HL-60 (cell line): ENCODE measurements at regions not wholly inside any gene's neighbourhood (a gene's known extent, or its start where the extent isn't known, plus 50 kb on each side); places are given as distances from the start of the nearest gene placed in this dataset.
"Not testable (repeated sequence)": the region's sequence is repeated elsewhere in the genome, so short reads cannot be mapped to it uniquely, and the experiment has no call there.

Experiments
- DNase-seq, 2 experiments: peaks; one replicate each; pipeline ENCODE4 v3.0.0-alpha.2; 2010 to 2020; ENCODE audit warnings: low read depth in 1 of 2, low spot score in 1 of 2
- H3K27ac ChIP-seq: fragments of 250-450 bp; sonication (Bioruptor Pico); replicated peaks from 2 replicates; pipeline ENCODE4 v1.5.1; 2020; ENCODE audit warnings: mild to moderate bottlenecking, moderate library complexity
- H3K27me3 ChIP-seq: fragments of 250-450 bp; sonication (Bioruptor Pico); 2 replicates; pipeline ENCODE4 v1.5.1; 2021; ENCODE audit warnings: mild to moderate bottlenecking, moderate library complexity; ENCODE audit not compliant: insufficient read depth, poor library complexity, severe bottlenecking
- H3K4me3 ChIP-seq: replicated peaks from 2 replicates; pipeline ENCODE4 v1.5.1; 2011; ENCODE audit warnings: mild to moderate bottlenecking, control low read depth, low read length; ENCODE audit not compliant: insufficient read depth
- GABPA ChIP-seq: IDR thresholded peaks from 2 replicates; pipeline ENCODE4 v1.6.1; 2012; ENCODE audit warnings: low read depth
- POLR2AphosphoS5 ChIP-seq: IDR thresholded peaks from 2 replicates; pipeline ENCODE4 v1.6.1; 2012; ENCODE audit warnings: low read depth
- SPI1 ChIP-seq: IDR thresholded peaks from 2 replicates; pipeline ENCODE4 v1.6.1; 2012; ENCODE audit warnings: low read depth, mild to moderate bottlenecking, borderline replicate concordance
- TF ChIP-seq, protein P1 (sequence below): IDR thresholded peaks from one replicate; pipeline ENCODE4 v1.5.1; 2011; ENCODE audit warnings: low read length, control low read depth, inconsistent platforms; ENCODE audit not compliant: insufficient read depth
- TF ChIP-seq, protein P2 (sequence below): IDR thresholded peaks from 2 replicates; pipeline ENCODE4 v1.6.1; 2012; ENCODE audit warnings: low read depth; ENCODE audit not compliant: insufficient replicate concordance

DNA sequence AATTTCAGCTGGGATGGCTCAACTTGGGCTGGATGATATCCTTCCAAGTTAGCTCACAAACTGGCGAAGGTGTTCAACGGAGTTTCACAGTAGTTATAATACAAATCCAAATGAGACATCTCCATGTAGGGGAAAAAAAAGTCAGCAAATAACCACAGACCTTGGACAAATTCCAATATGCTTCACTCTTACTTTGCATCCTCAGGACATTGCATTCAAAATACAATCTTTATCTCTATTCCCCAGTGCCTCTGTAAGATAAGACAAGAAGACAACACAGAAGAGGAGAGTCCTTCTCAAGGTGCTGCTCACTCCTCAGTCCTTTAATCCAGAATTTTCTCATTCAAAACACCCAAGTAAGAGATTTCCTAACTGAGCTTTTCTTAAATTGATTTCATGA is 1797.7 kb downstream of the MRPL39 start:
- TF ChIP-seq SPI1 (no peak), GABPA (no peak), POLR2AphosphoS5 (no peak)
- TF ChIP-seq, protein P1, sequence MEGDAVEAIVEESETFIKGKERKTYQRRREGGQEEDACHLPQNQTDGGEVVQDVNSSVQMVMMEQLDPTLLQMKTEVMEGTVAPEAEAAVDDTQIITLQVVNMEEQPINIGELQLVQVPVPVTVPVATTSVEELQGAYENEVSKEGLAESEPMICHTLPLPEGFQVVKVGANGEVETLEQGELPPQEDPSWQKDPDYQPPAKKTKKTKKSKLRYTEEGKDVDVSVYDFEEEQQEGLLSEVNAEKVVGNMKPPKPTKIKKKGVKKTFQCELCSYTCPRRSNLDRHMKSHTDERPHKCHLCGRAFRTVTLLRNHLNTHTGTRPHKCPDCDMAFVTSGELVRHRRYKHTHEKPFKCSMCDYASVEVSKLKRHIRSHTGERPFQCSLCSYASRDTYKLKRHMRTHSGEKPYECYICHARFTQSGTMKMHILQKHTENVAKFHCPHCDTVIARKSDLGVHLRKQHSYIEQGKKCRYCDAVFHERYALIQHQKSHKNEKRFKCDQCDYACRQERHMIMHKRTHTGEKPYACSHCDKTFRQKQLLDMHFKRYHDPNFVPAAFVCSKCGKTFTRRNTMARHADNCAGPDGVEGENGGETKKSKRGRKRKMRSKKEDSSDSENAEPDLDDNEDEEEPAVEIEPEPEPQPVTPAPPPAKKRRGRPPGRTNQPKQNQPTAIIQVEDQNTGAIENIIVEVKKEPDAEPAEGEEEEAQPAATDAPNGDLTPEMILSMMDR = no peak
- TF ChIP-seq, protein P2, sequence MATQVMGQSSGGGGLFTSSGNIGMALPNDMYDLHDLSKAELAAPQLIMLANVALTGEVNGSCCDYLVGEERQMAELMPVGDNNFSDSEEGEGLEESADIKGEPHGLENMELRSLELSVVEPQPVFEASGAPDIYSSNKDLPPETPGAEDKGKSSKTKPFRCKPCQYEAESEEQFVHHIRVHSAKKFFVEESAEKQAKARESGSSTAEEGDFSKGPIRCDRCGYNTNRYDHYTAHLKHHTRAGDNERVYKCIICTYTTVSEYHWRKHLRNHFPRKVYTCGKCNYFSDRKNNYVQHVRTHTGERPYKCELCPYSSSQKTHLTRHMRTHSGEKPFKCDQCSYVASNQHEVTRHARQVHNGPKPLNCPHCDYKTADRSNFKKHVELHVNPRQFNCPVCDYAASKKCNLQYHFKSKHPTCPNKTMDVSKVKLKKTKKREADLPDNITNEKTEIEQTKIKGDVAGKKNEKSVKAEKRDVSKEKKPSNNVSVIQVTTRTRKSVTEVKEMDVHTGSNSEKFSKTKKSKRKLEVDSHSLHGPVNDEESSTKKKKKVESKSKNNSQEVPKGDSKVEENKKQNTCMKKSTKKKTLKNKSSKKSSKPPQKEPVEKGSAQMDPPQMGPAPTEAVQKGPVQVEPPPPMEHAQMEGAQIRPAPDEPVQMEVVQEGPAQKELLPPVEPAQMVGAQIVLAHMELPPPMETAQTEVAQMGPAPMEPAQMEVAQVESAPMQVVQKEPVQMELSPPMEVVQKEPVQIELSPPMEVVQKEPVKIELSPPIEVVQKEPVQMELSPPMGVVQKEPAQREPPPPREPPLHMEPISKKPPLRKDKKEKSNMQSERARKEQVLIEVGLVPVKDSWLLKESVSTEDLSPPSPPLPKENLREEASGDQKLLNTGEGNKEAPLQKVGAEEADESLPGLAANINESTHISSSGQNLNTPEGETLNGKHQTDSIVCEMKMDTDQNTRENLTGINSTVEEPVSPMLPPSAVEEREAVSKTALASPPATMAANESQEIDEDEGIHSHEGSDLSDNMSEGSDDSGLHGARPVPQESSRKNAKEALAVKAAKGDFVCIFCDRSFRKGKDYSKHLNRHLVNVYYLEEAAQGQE = no peak

DNA sequence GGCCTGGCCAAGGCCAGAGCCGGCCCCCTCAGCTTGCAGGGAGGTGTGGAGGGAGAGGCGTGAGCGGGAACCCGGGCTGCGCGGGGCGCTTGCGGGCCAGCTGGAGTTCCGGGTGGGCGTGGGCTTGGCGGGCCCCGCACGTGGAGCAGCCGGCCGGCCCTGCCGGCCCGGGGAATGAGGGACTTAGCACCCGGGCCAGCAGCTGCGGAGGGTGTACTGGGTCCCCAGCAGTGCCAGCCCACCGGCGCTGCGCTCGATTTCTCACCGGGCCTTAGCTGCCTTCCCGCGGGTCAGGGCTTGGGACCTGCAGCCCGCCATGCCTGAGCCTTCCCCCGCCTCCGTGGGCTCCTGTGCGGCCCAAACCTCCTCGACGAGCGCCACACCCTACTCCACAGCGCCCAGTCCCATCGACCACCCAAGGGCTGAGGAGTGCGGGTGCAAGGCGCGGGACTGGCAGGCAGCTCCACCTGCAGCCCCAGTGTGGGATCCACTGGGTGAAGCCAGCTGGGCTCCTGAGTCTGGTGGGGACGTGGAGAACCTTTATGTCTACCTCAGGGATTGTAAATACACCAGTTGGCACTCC is 1800.2 kb downstream of the MRPL39 start:
- H3K4me3 ChIP-seq, H3K27ac ChIP-seq, DNase-seq, H3K27me3 ChIP-seq: not testable (repeated sequence)

More for the DNA sequence above, 1797.7 kb downstream of the MRPL39 start:
- no peak overlapping the region for H3K27ac ChIP-seq
- no peak overlapping the region for H3K4me3 ChIP-seq
- no peaks in the 10 kb centered on the region for H3K27me3 ChIP-seq
- no peak for DNase-seq

DNA sequence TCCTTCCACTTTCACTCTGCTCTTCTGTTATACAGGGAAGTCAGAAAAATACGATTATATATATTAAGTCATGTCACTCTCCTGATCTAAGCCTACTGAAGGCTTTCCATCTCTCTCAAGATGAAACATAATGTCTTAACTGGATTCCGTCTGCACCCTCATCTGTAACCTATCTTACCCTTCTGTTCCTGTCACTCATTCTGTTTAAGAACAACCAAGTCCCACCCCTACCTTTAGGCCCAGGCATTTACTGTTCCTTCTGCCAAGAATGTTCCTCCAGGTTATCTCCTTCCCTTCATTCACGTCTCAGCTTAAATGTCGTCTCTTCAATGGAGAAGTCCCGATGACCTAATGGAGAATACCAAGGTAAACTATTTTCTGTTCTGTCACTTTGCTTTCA is 1802.4 kb downstream of the MRPL39 start:
- TF ChIP-seq POLR2AphosphoS5 = no peak
- TF ChIP-seq GABPA = no peak
- no peak for TF ChIP-seq SPI1
- TF ChIP-seq, protein P2 = no peak
- TF ChIP-seq, protein P1 = no peak
- Histone ChIP-seq H3K27me3 (no peaks in the 10 kb centered on the region), H3K4me3 (no peak overlapping the region)

DNA sequence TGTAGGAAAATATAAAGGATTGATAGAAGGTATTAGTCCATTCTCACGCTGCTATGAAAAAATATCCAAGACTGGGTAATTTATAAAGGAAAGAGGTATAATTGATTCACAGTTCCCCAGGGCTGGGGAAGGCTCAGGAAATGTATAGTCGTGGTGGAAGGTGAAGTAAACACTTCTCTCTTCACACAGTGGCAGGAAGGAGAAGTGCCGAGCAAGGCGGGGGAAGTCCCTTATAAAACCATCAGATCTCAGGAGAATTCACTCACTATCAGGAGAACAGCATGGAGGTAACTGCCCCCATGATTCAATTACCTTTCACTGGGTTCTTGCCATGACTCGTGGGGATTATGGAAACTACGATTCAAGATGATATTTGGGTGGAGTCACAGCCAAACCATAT is 1806.0 kb downstream of the MRPL39 start:
- TF ChIP-seq, protein P2 = no peak
- peak; percentile 56; the same call in 1 of the 2 replicates for TF ChIP-seq SPI1
- H3K27ac ChIP-seq = no peak overlapping the region
- no peak overlapping the region for H3K4me3 ChIP-seq
- H3K27me3 ChIP-seq = no peaks in the 10 kb centered on the region
- peak in 1 of 2 experiments; percentile 39 for DNase-seq

More for the DNA sequence above, 1802.4 kb downstream of the MRPL39 start:
- DNase-seq = no peak
- H3K27ac ChIP-seq = no peak overlapping the region
